HG03575 (cell line): ENCODE measurements at regions not wholly inside any gene's neighbourhood (a gene's known extent, or its start where the extent isn't known, plus 50 kb on each side); places are given as distances from the start of the nearest gene placed in this dataset.
"Not testable (repeated sequence)": the region's sequence is repeated elsewhere in the genome, so short reads cannot be mapped to it uniquely, and the experiment has no call there.

ENCODE experiments used
- ATAC-seq: cut with Tn5 transposase; IDR thresholded peaks from one replicate; pipeline ENCODE4 v1.9.1; 2021; ENCODE audit not compliant: unreplicated experiment, insufficient number of reproducible peaks, low FRiP score; ENCODE audit errors: extremely low read depth

GRCh38 chr7:65259864-65260525 is 113.7 kb upstream of the ZNF92 start:
- ATAC-seq, result not testable (repeated sequence)

GRCh38 chr7:65254061-65254460 is 119.6 kb upstream of the ZNF92 start:
- no peak for ATAC-seq

- no peak for ATAC-seq
Observed at GRCh38 chr7:65251851-65252620, 121.6 kb upstream of the ZNF92 start.

GRCh38 chr7:65250697-65251395 is 122.8 kb upstream of the ZNF92 start:
- ATAC-seq, result no peak

GRCh38 chr7:65250216-65250615 is 123.4 kb upstream of the ZNF92 start:
- no peak for ATAC-seq

GRCh38 chr7:65247491-65247890 is 126.2 kb upstream of the ZNF92 start:
- no peak for ATAC-seq

- no peak for ATAC-seq
Observed at GRCh38 chr7:65239707-65240352, 133.8 kb upstream of the ZNF92 start.

- ATAC-seq, result no peak
Observed at GRCh38 chr7:65239324-65239706, 134.3 kb upstream of the ZNF92 start.

- no peak for ATAC-seq
Observed at GRCh38 chr7:65238785-65239184, 134.9 kb upstream of the ZNF92 start.

- ATAC-seq, result no peak
Observed at GRCh38 chr7:65235586-65235985, 138.1 kb upstream of the ZNF92 start.

- no peak for ATAC-seq
Observed at GRCh38 chr7:65233409-65234034, 140.1 kb upstream of the ZNF92 start.

- no peak for ATAC-seq
Observed at GRCh38 chr7:65230231-65230630, 143.4 kb upstream of the ZNF92 start.

- no peak for ATAC-seq
Observed at GRCh38 chr7:65225422-65226006, 148.1 kb upstream of the ZNF92 start.

GRCh38 chr7:65222655-65223054 is 151.0 kb upstream of the ZNF92 start:
- ATAC-seq, result no peak

GRCh38 chr7:65221683-65222082 is 152.0 kb upstream of the ZNF92 start:
- ATAC-seq, result no peak

- ATAC-seq, result no peak
Observed at GRCh38 chr7:65219623-65220022, 154.0 kb upstream of the ZNF92 start.

GRCh38 chr7:65216469-65216868 is 157.2 kb upstream of the ZNF92 start:
- ATAC-seq, result no peak

GRCh38 chr7:65213260-65213659 is 160.4 kb upstream of the ZNF92 start:
- ATAC-seq, result not testable (repeated sequence)

- ATAC-seq, result not testable (repeated sequence)
Observed at GRCh38 chr7:65199221-65199620, 174.4 kb upstream of the ZNF92 start.
